H1 (cell line): ENCODE measurements at regions not wholly inside any gene's neighbourhood (a gene's known extent, or its start where the extent isn't known, plus 50 kb on each side); places are given as distances from the start of the nearest gene placed in this dataset.

Experiments used
- CTCF ChIA-PET: fragments of 300-600 bp; sonication (Branson Sonifier 250); formaldehyde crosslinking; loops from one replicate; lab custom pipeline; 2021; ENCODE audit not compliant: partially characterized antibody; lab: Charles Lee
- POLR2A ChIA-PET: fragments of 300-600 bp; sonication (Branson Sonifier 250); formaldehyde crosslinking; loops from one replicate; lab custom pipeline; 2021; ENCODE audit warnings: inconsistent platforms; ENCODE audit not compliant: partially characterized antibody; lab: Charles Lee
- DNase-seq, 2 experiments: peaks; one replicate each; pipeline versions ENCODE4 v3.0.0 to v3.0.0-alpha.2; 2010 to 2022; ENCODE audit warnings: low spot score in 2 of 2, low read depth in 1 of 2, mixed read lengths in 1 of 2
- FAIRE-seq: peaks from 2 replicates; lab custom pipeline; 2011; peaks lifted over from hg19 to GRCh38; lab: Jason Lieb, UNC
- H2AFZ ChIP-seq: 2 replicates; pipeline ENCODE4 v1.8.1; 2012; ENCODE audit warnings: low read length, inconsistent platforms
- H2AK5ac ChIP-seq: 2 replicates; pipeline ENCODE4 v1.6.1; 2013; ENCODE audit warnings: low read depth, low read length
- H2BK120ac ChIP-seq: replicated peaks from 2 replicates; pipeline ENCODE3; 2013; ENCODE audit warnings: low read depth, low read length, inconsistent platforms
- H2BK12ac ChIP-seq: 2 replicates; pipeline ENCODE4 v1.6.1; 2013; ENCODE audit warnings: low read depth, low read length
- H2BK15ac ChIP-seq: 2 replicates; pipeline ENCODE4 v1.6.1; 2013; ENCODE audit warnings: low read length
- H2BK20ac ChIP-seq: 2 replicates; pipeline ENCODE4 v1.6.1; 2013; ENCODE audit warnings: low read length
- H2BK5ac ChIP-seq: 2 replicates; pipeline ENCODE4 v1.6.1; 2013; ENCODE audit warnings: low read depth, low read length
- H3K14ac ChIP-seq: 2 replicates; pipeline ENCODE4 v1.6.1; 2013; ENCODE audit warnings: inconsistent platforms; ENCODE audit not compliant: insufficient read length
- H3K18ac ChIP-seq: 2 replicates; pipeline ENCODE4 v1.6.1; 2013; ENCODE audit warnings: low read length; ENCODE audit errors: extremely low read depth
- H3K23ac ChIP-seq: 2 replicates; pipeline ENCODE4 v1.6.1; 2013; ENCODE audit warnings: inconsistent platforms; ENCODE audit not compliant: insufficient read length
- H3K23me2 ChIP-seq: 2 replicates; pipeline ENCODE4 v1.6.1; 2013; ENCODE audit warnings: low read depth, low read length
- H3K27ac ChIP-seq: 2 replicates; pipeline ENCODE4 v1.6.1; 2011; ENCODE audit warnings: low read depth, low read length, inconsistent platforms
- H3K27me3 ChIP-seq, 4 experiments: replicated peaks in 1 of 4; 1 replicate in 1 of 4; 2 replicates in 3 of 4; pipeline versions ENCODE4 v1.6.1 to v1.8.1; 2011 to 2013; ENCODE audit warnings: low read length in 3 of 4, mild to moderate bottlenecking in 3 of 4, inconsistent platforms in 2 of 4, mixed read lengths in 2 of 4, moderate library complexity in 1 of 4; ENCODE audit not compliant: control insufficient read depth in 3 of 4, insufficient read depth in 3 of 4; ENCODE audit errors: extremely low read depth in 1 of 4
- H3K36me3 ChIP-seq, 4 experiments: 2 replicates each; pipeline versions ENCODE4 v1.6.1 to v1.8.1; 2011 to 2013; ENCODE audit warnings: mild to moderate bottlenecking in 4 of 4, low read length in 3 of 4, moderate library complexity in 2 of 4, control low read depth in 1 of 4, inconsistent platforms in 1 of 4; ENCODE audit not compliant: insufficient read depth in 4 of 4, control insufficient read depth in 2 of 4
- H3K4ac ChIP-seq: replicated peaks from 2 replicates; pipeline ENCODE3; 2013; ENCODE audit warnings: low read length, low read depth, mixed read lengths, inconsistent platforms; ENCODE audit not compliant: insufficient read length
- H3K4me1 ChIP-seq, 4 experiments: replicated peaks in 1 of 4; 1 replicate in 1 of 4; 2 replicates in 3 of 4; pipeline versions ENCODE4 v1.6.1 to v1.8.1; 2011 to 2013; ENCODE audit warnings: low read length in 3 of 4, inconsistent platforms in 2 of 4, mixed read lengths in 1 of 4; ENCODE audit not compliant: insufficient read depth in 4 of 4, control insufficient read depth in 3 of 4
- H3K4me2 ChIP-seq, 2 experiments: 2 replicates each; pipeline versions ENCODE4 v1.6.1 to v1.8.1; 2011 to 2013; ENCODE audit warnings: low read depth in 2 of 2, low read length in 2 of 2, control low read depth in 1 of 2, inconsistent platforms in 1 of 2, mild to moderate bottlenecking in 1 of 2; ENCODE audit not compliant: insufficient read depth in 1 of 2
- H3K4me3 ChIP-seq, 4 experiments: fragments of 200-600, 300-600 bp in 1 of 4; sonication (generic), shearing (Covaris generic), sonication (Bioruptor Twin) in 1 of 4; 2 replicates each; pipeline versions ENCODE4 v1.5.1 to v1.8.1; 2011 to 2016; ENCODE audit warnings: low read length in 4 of 4, low read depth in 3 of 4, control low read depth in 2 of 4, inconsistent platforms in 2 of 4, mild to moderate bottlenecking in 2 of 4, mixed read lengths in 1 of 4, moderate library complexity in 1 of 4; ENCODE audit not compliant: insufficient read depth in 2 of 4; ENCODE audit errors: extremely low read depth in 1 of 4
- H3K56ac ChIP-seq: replicated peaks from 2 replicates; pipeline ENCODE3; 2013; ENCODE audit warnings: low read depth, mild to moderate bottlenecking, mixed read lengths, low read length, inconsistent platforms; ENCODE audit not compliant: insufficient read length
- H3K79me1 ChIP-seq: 2 replicates; pipeline ENCODE4 v1.6.1; 2013; ENCODE audit warnings: low read depth, low read length, control low read depth
- H3K79me2 ChIP-seq, 2 experiments: 2 replicates each; pipeline versions ENCODE4 v1.6.1 to v1.8.1; 2012 to 2013; ENCODE audit warnings: low read length in 2 of 2, mild to moderate bottlenecking in 2 of 2, inconsistent platforms in 1 of 2; ENCODE audit not compliant: insufficient read depth in 2 of 2, control insufficient read depth in 1 of 2
- H3K9ac ChIP-seq, 4 experiments: replicated peaks in 1 of 4; 1 replicate in 1 of 4; 2 replicates in 3 of 4; pipeline versions ENCODE4 v1.6.1 to v1.8.1; 2011 to 2013; ENCODE audit warnings: low read depth in 3 of 4, low read length in 3 of 4, control low read depth in 2 of 4, mild to moderate bottlenecking in 2 of 4, moderate library complexity in 2 of 4, inconsistent platforms in 1 of 4; ENCODE audit errors: extremely low read depth in 1 of 4
- H3K9me3 ChIP-seq, 2 experiments: 2 replicates each; pipeline versions ENCODE4 v1.6.1 to v1.8.1; 2012 to 2013; ENCODE audit warnings: mild to moderate bottlenecking in 2 of 2, moderate library complexity in 2 of 2, control low read depth in 1 of 2, inconsistent platforms in 1 of 2, low read depth in 1 of 2, low read length in 1 of 2, mixed read lengths in 1 of 2; ENCODE audit not compliant: insufficient read depth in 2 of 2
- H4K20me1 ChIP-seq, 2 experiments: replicated peaks in 1 of 2; 2 replicates each; pipeline versions ENCODE3 to v1.8.1; 2011 to 2013; ENCODE audit warnings: inconsistent platforms in 2 of 2, low read length in 2 of 2, mild to moderate bottlenecking in 1 of 2; ENCODE audit not compliant: insufficient read depth in 2 of 2, control insufficient read depth in 1 of 2
- H4K5ac ChIP-seq: 2 replicates; pipeline ENCODE4 v1.6.1; 2013; ENCODE audit warnings: low read length, low read depth, mixed read lengths, inconsistent platforms; ENCODE audit not compliant: insufficient read length
- H4K8ac ChIP-seq: 2 replicates; pipeline ENCODE4 v1.8.0; 2013; ENCODE audit warnings: mild to moderate bottlenecking, moderate library complexity, low read length, inconsistent platforms; ENCODE audit not compliant: insufficient read depth; ENCODE audit errors: extremely low read depth
- H4K91ac ChIP-seq: replicated peaks from 2 replicates; pipeline ENCODE3; 2013; ENCODE audit warnings: low read length, mixed read lengths, inconsistent platforms; ENCODE audit not compliant: insufficient read length
- BRCA1 ChIP-seq: IDR thresholded peaks from 2 replicates; pipeline ENCODE4 v1.6.1; 2012; ENCODE audit warnings: low read depth, low read length, improper control_type of control experiment
- EP300 ChIP-seq, 2 experiments: IDR thresholded peaks; 1 replicate in 1 of 2; 2 replicates in 1 of 2; pipeline ENCODE4 v1.6.1; 2011 to 2012; ENCODE audit warnings: low read depth in 2 of 2, low read length in 2 of 2, mild to moderate bottlenecking in 2 of 2, borderline replicate concordance in 1 of 2, inconsistent platforms in 1 of 2, moderate library complexity in 1 of 2
- GABPA ChIP-seq: IDR thresholded peaks from 2 replicates; pipeline ENCODE4 v1.6.1; 2011; ENCODE audit warnings: mild to moderate bottlenecking, low read length, moderate library complexity, borderline replicate concordance; ENCODE audit not compliant: insufficient read depth
- JUND ChIP-seq: IDR thresholded peaks from 2 replicates; pipeline ENCODE4 v1.6.1; 2011; ENCODE audit warnings: mild to moderate bottlenecking, improper control_type of control experiment, low read length
- POLR2AphosphoS5 ChIP-seq: IDR thresholded peaks from 2 replicates; pipeline ENCODE4 v1.6.1; 2011; ENCODE audit warnings: low read depth, low read length
- RNF2 ChIP-seq: fragments of 200-900, 300-1000 bp; sonication (generic); IDR thresholded peaks from 2 replicates; pipeline ENCODE4 v1.7.1; 2016; ENCODE audit warnings: borderline replicate concordance, low read depth, mild to moderate bottlenecking, antibody characterized with exemption, low read length; ENCODE audit not compliant: poor library complexity, severe bottlenecking; ENCODE audit errors: missing control alignments
- SUZ12 ChIP-seq: fragments of 200-600 bp; sonication (generic); IDR thresholded peaks from 2 replicates; pipeline ENCODE4 v1.6.1; 2012; ENCODE audit warnings: mild to moderate bottlenecking, inconsistent platforms, low read length, moderate library complexity, mixed read lengths
- WGBS, 2 experiments: shearing (Covaris generic) in 1 of 2; methylation state at CpG; one replicate each; pipeline versions ENCODE4 v1.1.6 to v1.1.7; 2013 to 2015; ENCODE audit warnings: low lambda C conversion rate in 2 of 2, mixed read lengths in 2 of 2, inconsistent platforms in 1 of 2, low coverage in 1 of 2, missing lambda C conversion rate in 1 of 2; ENCODE audit not compliant: insufficient replicate concordance in 2 of 2, insufficient coverage in 1 of 2, insufficient read length in 1 of 2; ENCODE audit errors: extremely low coverage in 1 of 2, missing lambda C conversion rate in 1 of 2; 5-methylcytosine and 5-hydroxymethylcytosine counted together

DNA sequence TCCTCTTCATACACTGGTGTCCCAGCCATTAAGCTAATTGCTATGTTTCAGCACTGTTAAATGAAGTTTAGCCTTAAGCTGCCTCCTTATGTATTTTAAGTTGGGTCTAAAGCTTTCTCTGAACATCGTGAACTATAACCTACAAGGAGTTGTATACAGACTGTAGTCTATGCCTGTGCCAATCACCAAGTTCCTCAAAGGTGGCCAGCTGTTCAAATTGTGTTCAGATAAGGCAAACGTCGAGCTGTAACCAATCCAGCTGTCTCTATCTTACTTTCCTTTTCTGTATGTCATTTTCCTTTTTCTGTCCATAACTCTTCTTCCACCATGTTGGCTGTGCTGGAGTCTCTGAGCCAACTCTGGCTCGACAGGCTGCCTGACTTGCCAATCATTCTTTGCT lies 199.6 kb downstream of the OGFRL1 start:
- Histone ChIP-seq H2BK120ac (no peak overlapping the region), H3K14ac (no peak overlapping the region), H4K20me1 (no peaks in the 10 kb centered on the region), H3K4me1 (no peaks in the 10 kb centered on the region), H2AFZ (no peak overlapping the region), H3K27me3 (no peaks in the 10 kb centered on the region), H3K56ac (no peak overlapping the region), H3K4ac (no peak overlapping the region), H3K4me2 (no peak overlapping the region), H4K91ac (no peak overlapping the region), H3K79me1 (no peaks in the 10 kb centered on the region), H3K4me3 (no peak overlapping the region), H2BK5ac (no peak overlapping the region), H2AK5ac (no peak overlapping the region), H3K36me3 (no peaks in the 10 kb centered on the region), H2BK15ac (no peak overlapping the region), H3K79me2 (no peaks in the 10 kb centered on the region), H2BK12ac (no peak overlapping the region), H3K27ac (no peak overlapping the region), H3K9me3 (no peaks in the 10 kb centered on the region), H3K9ac (no peak overlapping the region), H4K5ac (no peak overlapping the region), H2BK20ac (no peak overlapping the region), H3K23me2 (no peaks in the 10 kb centered on the region), H4K8ac (no peak overlapping the region), H3K23ac (no peak overlapping the region), H3K18ac (no peak overlapping the region)
- FAIRE-seq (no peak), DNase-seq (no peak)
- TF ChIP-seq RNF2 (no peak), GABPA (no peak), EP300 (IDR thresholded peaks at IDR 0.05; ENCODE audit: borderline replicate concordance in 1 of 2, low read depth in 2 of 2, low read length in 2 of 2) (no peak), JUND (no peak), BRCA1 (no peak), POLR2AphosphoS5 (no peak), SUZ12 (no peak)
- ChIA-PET POLR2A (no interaction called here), CTCF (interaction anchor here (0.7 kb wide), 1 partner anchor 134 kb away, joined by 3 read pairs; no protein-coding TSS in a partner anchor)
- 76% methylated on average over 4 of the region's 4 CpGs; no CpG with 5 or more reads in 1 of the 2 experiments for WGBS, 2 experiments
